HL-60 (cell line): ENCODE measurements at regions not wholly inside any gene's neighbourhood (a gene's known extent, or its start where the extent isn't known, plus 50 kb on each side); places are given as distances from the start of the nearest gene placed in this dataset.

Source experiments
- GABPA ChIP-seq: IDR thresholded peaks from 2 replicates; pipeline ENCODE4 v1.6.1; 2012; ENCODE audit warnings: low read depth
- SPI1 ChIP-seq: IDR thresholded peaks from 2 replicates; pipeline ENCODE4 v1.6.1; 2012; ENCODE audit warnings: low read depth, mild to moderate bottlenecking, borderline replicate concordance
- TF ChIP-seq, protein P1 (sequence below): IDR thresholded peaks from one replicate; pipeline ENCODE4 v1.5.1; 2011; ENCODE audit warnings: low read length, control low read depth, inconsistent platforms; ENCODE audit not compliant: insufficient read depth
- TF ChIP-seq, protein P2 (sequence below): IDR thresholded peaks from 2 replicates; pipeline ENCODE4 v1.6.1; 2012; ENCODE audit warnings: low read depth; ENCODE audit not compliant: insufficient replicate concordance

DNA sequence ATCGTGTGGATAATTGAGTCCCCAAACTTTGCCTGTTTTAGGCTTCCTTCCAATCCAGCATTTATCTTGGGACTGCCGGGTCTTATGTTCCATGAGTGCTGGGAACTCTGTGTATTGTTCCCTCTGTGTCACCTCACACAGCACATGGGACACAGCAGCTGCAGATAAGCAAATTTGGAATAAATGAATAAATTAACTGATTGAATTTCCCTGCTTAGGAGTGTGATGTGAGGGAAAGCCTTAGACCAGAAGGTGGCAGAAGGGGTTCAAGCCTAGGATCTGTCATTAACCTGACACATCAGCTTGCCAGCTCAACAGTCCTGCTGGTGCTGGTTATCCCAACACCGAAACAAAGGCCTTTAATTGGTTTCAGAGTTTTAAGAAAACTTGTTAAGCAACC, 114.3 kb downstream of the OXSM start:
- TF ChIP-seq, protein P1, sequence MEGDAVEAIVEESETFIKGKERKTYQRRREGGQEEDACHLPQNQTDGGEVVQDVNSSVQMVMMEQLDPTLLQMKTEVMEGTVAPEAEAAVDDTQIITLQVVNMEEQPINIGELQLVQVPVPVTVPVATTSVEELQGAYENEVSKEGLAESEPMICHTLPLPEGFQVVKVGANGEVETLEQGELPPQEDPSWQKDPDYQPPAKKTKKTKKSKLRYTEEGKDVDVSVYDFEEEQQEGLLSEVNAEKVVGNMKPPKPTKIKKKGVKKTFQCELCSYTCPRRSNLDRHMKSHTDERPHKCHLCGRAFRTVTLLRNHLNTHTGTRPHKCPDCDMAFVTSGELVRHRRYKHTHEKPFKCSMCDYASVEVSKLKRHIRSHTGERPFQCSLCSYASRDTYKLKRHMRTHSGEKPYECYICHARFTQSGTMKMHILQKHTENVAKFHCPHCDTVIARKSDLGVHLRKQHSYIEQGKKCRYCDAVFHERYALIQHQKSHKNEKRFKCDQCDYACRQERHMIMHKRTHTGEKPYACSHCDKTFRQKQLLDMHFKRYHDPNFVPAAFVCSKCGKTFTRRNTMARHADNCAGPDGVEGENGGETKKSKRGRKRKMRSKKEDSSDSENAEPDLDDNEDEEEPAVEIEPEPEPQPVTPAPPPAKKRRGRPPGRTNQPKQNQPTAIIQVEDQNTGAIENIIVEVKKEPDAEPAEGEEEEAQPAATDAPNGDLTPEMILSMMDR = no peak
- TF ChIP-seq, protein P2, sequence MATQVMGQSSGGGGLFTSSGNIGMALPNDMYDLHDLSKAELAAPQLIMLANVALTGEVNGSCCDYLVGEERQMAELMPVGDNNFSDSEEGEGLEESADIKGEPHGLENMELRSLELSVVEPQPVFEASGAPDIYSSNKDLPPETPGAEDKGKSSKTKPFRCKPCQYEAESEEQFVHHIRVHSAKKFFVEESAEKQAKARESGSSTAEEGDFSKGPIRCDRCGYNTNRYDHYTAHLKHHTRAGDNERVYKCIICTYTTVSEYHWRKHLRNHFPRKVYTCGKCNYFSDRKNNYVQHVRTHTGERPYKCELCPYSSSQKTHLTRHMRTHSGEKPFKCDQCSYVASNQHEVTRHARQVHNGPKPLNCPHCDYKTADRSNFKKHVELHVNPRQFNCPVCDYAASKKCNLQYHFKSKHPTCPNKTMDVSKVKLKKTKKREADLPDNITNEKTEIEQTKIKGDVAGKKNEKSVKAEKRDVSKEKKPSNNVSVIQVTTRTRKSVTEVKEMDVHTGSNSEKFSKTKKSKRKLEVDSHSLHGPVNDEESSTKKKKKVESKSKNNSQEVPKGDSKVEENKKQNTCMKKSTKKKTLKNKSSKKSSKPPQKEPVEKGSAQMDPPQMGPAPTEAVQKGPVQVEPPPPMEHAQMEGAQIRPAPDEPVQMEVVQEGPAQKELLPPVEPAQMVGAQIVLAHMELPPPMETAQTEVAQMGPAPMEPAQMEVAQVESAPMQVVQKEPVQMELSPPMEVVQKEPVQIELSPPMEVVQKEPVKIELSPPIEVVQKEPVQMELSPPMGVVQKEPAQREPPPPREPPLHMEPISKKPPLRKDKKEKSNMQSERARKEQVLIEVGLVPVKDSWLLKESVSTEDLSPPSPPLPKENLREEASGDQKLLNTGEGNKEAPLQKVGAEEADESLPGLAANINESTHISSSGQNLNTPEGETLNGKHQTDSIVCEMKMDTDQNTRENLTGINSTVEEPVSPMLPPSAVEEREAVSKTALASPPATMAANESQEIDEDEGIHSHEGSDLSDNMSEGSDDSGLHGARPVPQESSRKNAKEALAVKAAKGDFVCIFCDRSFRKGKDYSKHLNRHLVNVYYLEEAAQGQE = no peak
- TF ChIP-seq GABPA = no peak
- no peak for TF ChIP-seq SPI1
